Heart left ventricle (tissue), 16 donors: ENCODE measurements at regions not wholly inside any gene's neighbourhood (a gene's known extent, or its start where the extent isn't known, plus 50 kb on each side); places are given as distances from the start of the nearest gene placed in this dataset.

ENCODE experiments used
- ATAC-seq, 4 donors: fragments of 200-7000 bp; cut with Tn5 transposase; one replicate each; pipeline ENCODE4 v1.9.1; 2020 to 2022; ENCODE audit warnings: moderate library complexity in 4 of 4, mild to moderate bottlenecking in 3 of 4, moderate number of reproducible peaks in 1 of 4
- DNase-seq, 5 donors: peaks; one replicate each; pipeline ENCODE4 v3.0.0-alpha.2; 2020
- H3K27ac ChIP-seq, 12 donors: fragments of 200-600 bp; sonication (generic) in 4 of 12; one replicate each; pipeline versions ENCODE4 v1.5.0 to v1.8.0; 2016 to 2022; ENCODE audit warnings: mild to moderate bottlenecking in 2 of 12
- H3K27me3 ChIP-seq, 9 donors: fragments of 200-600 bp; sonication (generic) in 2 of 9; one replicate each; pipeline versions ENCODE4 v1.5.1 to v1.8.0; 2016 to 2022; ENCODE audit warnings: mild to moderate bottlenecking in 3 of 9
- H3K36me3 ChIP-seq, 9 donors: fragments of 200-600 bp; sonication (generic) in 2 of 9; one replicate each; pipeline versions ENCODE4 v1.5.0 to v1.8.0; 2018 to 2022; ENCODE audit warnings: mild to moderate bottlenecking in 2 of 9
- H3K4me1 ChIP-seq, 12 donors: fragments of 200-600 bp; sonication (generic) in 4 of 12; one replicate each; pipeline versions ENCODE4 v1.5.0 to v1.8.0; 2016 to 2022; ENCODE audit warnings: mild to moderate bottlenecking in 3 of 12
- H3K4me3 ChIP-seq, 12 donors: fragments of 200-600 bp; sonication (generic) in 4 of 12; one replicate each; pipeline versions ENCODE4 v1.5.0 to v1.8.0; 2017 to 2022; ENCODE audit warnings: mild to moderate bottlenecking in 9 of 12, moderate library complexity in 4 of 12
- H3K9me3 ChIP-seq, 12 donors: fragments of 200-600 bp; sonication (generic) in 4 of 12; one replicate each; pipeline versions ENCODE4 v1.5.0 to v1.8.0; 2016 to 2022; ENCODE audit warnings: mild to moderate bottlenecking in 1 of 12
- POLR2A ChIP-seq, 2 donors: fragments of 450-650 bp; IDR thresholded peaks; one replicate each; pipeline ENCODE4 v1.6.1; 2017; ENCODE audit warnings: antibody characterized with exemption in 2 of 2, mild to moderate bottlenecking in 2 of 2, moderate library complexity in 2 of 2
- WGBS, 4 donors: extraction: QIAGEN DNeasy Blood & Tissue Kit in 2 of 4; methylation state at CpG; one replicate each; pipeline versions ENCODE4 v1.1.5 to v1.1.7; 2013 to 2018; 5-methylcytosine and 5-hydroxymethylcytosine counted together
- intact Hi-C, 10 donors: fragments of 100-400 bp; cut with DNase I; formaldehyde crosslinking; loops; one replicate each; pipeline versions ENCODE4 v1.11.1 to v1.14.2; 2022
- TF ChIP-seq, protein P1 (sequence below), 12 donors: fragments of 200-600 bp; sonication (generic) in 4 of 12; IDR thresholded peaks; one replicate each; pipeline versions ENCODE4 v1.5.0 to v1.8.0; 2018 to 2022; ENCODE audit warnings: antibody characterized with exemption in 12 of 12, mild to moderate bottlenecking in 5 of 12
- donor health status: ischemic (EF 13 %, LVEDD 7.1; RV severe dilation, severe dysfunction).
- donor health status: healthy with polysubstance abuse.
- donor health status: DM: no; HTN: yes; CAD: no.
- donor health status: DM: no; HTN: no; CAD: no.
- donor health status: ischemic (EF 25% LVEDD 6.9; RV normal size, moderate dysfunction).
- donor health status: ischemic (EF 25% LVEDD 5.7; RV mildly dilated, moderate dysfunction).
- donor health status: healthy.
- donor health status: DM: yes; HTN: yes; CAD: no.
- donor health status: ischemic (EF 35%, LVEDD 5.7; RV mildly dilated, moderate dysfunction).
- donor health status: nonischemic (EF 11% LVEDD 7.7; RV severe dilation, severe dysfunction).
- donor health status: DM: yes; HTN: yes; CAD: no.
- donor health status: PGD.
- donor health status: ischemic (EF 29% LVEDD 5.4; RV normal size, mild dysfunction).
- donor health status: nonischemic (EF 23%, LVEDD 6.1; RV moderate dilation, normal function).

DNA sequence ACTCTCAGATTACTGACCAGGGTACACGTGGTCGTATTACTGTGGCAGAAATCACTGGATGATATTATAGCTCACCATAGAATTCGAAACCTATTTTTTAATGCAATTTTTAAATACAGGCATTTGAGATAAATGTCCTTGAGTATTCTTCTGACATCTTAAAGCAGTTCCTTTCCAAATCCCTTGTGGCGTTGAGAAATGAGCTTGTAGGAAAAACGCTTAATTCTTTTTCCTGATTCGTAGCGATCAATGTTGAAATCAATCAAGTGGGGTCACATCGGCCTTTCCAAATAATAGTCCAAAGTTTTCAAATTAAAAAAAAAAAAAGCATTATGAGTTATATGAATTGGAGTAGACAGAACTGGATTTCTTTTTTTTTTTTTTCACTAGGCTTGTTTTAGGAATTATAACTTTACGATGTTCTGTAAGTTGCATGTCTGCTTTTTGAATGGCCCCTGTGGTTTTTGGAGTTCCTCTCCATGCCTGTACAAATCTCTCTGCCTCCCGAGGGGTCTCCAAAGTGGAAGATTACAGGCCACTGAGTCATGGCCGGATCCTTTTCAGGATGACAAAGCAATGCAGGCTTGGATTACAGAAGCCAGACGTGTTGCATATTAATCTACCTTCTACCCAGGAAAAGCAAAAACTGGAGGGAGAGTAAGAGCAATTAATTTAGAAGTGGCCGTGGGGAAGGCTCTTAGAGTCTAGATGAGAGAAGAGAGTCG, 226.1 kb downstream of the SHOX start:
- Histone ChIP-seq H3K27ac (no peak overlapping the region), H3K9me3 (peaks cover 0 to 8% (median 0%) of the 10 kb centered on the region in 12 donors), H3K4me1 (no peaks in the 10 kb centered on the region), H3K4me3 (no peak overlapping the region), H3K36me3 (no peaks in the 10 kb centered on the region), H3K27me3 (no peaks in the 10 kb centered on the region)
- no peak for ATAC-seq
- 64 to 71% (median 67%) methylated on average over 14 of the region's 14 CpGs for WGBS, 4 donors
- DNase-seq: no peak
- TF ChIP-seq, protein P1, sequence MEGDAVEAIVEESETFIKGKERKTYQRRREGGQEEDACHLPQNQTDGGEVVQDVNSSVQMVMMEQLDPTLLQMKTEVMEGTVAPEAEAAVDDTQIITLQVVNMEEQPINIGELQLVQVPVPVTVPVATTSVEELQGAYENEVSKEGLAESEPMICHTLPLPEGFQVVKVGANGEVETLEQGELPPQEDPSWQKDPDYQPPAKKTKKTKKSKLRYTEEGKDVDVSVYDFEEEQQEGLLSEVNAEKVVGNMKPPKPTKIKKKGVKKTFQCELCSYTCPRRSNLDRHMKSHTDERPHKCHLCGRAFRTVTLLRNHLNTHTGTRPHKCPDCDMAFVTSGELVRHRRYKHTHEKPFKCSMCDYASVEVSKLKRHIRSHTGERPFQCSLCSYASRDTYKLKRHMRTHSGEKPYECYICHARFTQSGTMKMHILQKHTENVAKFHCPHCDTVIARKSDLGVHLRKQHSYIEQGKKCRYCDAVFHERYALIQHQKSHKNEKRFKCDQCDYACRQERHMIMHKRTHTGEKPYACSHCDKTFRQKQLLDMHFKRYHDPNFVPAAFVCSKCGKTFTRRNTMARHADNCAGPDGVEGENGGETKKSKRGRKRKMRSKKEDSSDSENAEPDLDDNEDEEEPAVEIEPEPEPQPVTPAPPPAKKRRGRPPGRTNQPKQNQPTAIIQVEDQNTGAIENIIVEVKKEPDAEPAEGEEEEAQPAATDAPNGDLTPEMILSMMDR (IDR thresholded peaks at IDR 0.05): no peak
- TF ChIP-seq POLR2A (IDR thresholded peaks at IDR 0.05): no peak
- intact Hi-C loops: no loop called here

DNA sequence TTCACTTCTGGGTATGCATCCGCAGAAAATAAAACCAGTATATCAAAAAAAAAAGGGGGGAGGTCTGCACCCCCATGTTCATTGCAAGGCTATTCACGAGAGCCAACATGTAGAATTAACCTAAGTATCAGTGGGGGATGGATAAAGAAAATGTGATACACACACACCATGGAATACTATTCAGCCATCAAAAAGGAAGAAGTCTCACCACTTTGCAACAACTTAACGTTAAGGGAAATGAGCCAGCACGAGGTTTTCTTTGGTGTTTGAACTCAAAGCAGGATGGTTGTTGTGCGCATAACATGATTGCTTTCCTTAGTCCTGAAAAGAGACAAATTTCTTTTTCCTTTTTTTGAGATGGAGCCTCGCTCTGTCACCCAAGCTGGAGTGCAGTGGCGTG, 222.7 kb downstream of the SHOX start:
- no peaks in the 10 kb centered on the region for H3K36me3 ChIP-seq
- WGBS, 4 donors: 79 to 92% (median 84%) methylated on average over 7 of the region's 7 CpGs
- DNase-seq: no peak

DNA sequence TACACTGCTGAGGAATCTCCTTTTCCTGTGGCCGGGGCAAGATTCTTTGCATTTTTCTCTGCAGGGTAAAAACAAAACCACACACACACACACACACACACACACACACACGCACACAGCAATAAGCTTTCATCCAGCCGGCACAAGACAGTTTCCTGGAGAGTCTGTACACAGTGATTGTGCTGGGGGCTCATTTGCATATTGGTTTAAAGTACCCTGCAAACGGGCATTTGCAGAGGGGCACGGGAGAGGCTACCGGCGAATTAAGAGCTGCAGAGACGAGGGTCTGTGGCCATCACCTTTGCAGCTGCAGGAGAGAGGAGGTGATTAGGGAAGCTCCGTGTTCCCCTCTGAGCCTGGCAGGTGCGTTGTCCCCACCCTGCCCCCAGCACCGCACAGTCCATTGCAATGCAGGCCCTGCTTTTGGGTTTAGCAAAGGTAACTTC, 219.9 kb downstream of the SHOX start:
- intact Hi-C loops: no loop called here
- WGBS, 4 donors: 6 to 15% (median 10%) methylated on average over 8 to 11 of the region's 11 CpGs
- no peak overlapping the region for H3K4me3 ChIP-seq
- no peak overlapping the region for H3K27ac ChIP-seq
- ATAC-seq: no peak
- no peaks in the 10 kb centered on the region for H3K36me3 ChIP-seq
- H3K27me3 ChIP-seq: peaks cover 0 to 5% (median 0%) of the 10 kb centered on the region in 9 donors
- peaks cover 0 to 8% (median 0%) of the 10 kb centered on the region in 12 donors for H3K9me3 ChIP-seq
- no peak for DNase-seq
- TF ChIP-seq POLR2A (IDR thresholded peaks at IDR 0.05): no peak
- TF ChIP-seq, protein P1 (IDR thresholded peaks at IDR 0.05): no peak
- H3K4me1 ChIP-seq: no peaks in the 10 kb centered on the region

More for the DNA sequence above, 222.7 kb downstream of the SHOX start:
- no peak overlapping the region for H3K27ac ChIP-seq
- intact Hi-C loops: no loop called here
- TF ChIP-seq POLR2A (IDR thresholded peaks at IDR 0.05): no peak
- TF ChIP-seq, protein P1 (IDR thresholded peaks at IDR 0.05): no peak
- H3K4me1 ChIP-seq: no peaks in the 10 kb centered on the region
- no peak for ATAC-seq
- no peak overlapping the region for H3K4me3 ChIP-seq
- peaks cover 0 to 8% (median 0%) of the 10 kb centered on the region in 12 donors for H3K9me3 ChIP-seq
- peaks cover 0 to 5% (median 0%) of the 10 kb centered on the region in 9 donors for H3K27me3 ChIP-seq

DNA sequence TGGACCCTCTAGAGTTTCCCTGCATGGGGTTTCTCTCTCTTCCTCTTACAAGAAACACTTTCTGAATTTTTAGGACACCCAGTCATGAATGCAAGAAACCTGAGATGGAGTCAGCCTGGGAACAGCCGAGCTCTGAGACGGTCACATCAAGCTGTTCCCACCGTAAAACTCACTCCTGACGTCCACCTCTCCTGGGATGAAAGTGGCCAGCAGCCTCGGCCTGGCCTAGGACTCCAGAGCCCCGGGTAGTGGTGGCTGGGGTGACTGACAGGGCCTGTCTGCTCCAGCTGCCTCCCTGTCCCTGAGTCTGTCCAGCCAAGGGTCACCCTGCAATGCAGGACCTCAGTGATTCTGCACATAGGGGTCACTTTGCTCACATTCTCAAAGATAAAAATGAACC, 217.8 kb downstream of the SHOX start:
- Histone ChIP-seq H3K4me1 (no peaks in the 10 kb centered on the region), H3K27me3 (peaks cover 0 to 5% (median 0%) of the 10 kb centered on the region in 9 donors), H3K36me3 (no peaks in the 10 kb centered on the region), H3K4me3 (no peak overlapping the region), H3K9me3 (peaks cover 0 to 5% (median 0%) of the 10 kb centered on the region in 12 donors), H3K27ac (no peak overlapping the region)
- no peak for ATAC-seq
- intact Hi-C loops: no loop called here
- WGBS, 4 donors: 34 to 48% (median 42%) methylated on average over 6 of the region's 6 CpGs
- DNase-seq: no peak
- TF ChIP-seq, protein P1 (IDR thresholded peaks at IDR 0.05): no peak
- no peak for TF ChIP-seq POLR2A (IDR thresholded peaks at IDR 0.05)
